HCT116 (cell line): ENCODE measurements at regions not wholly inside any gene's neighbourhood (a gene's known extent, or its start where the extent isn't known, plus 50 kb on each side); places are given as distances from the start of the nearest gene placed in this dataset.

Source experiments
- ATAC-seq: fragments of 200-7000 bp; cut with Tn5 transposase; 2 replicates; pipeline ENCODE4 v1.9.1; 2020; ENCODE audit warnings: mild to moderate bottlenecking, moderate library complexity
- BruUV-seq: library from RNA; stranded (reverse); fragments of 400-500 nt; replicated peaks from 2 replicates; lab custom pipeline; 2021; lab: Mats Ljungman, UMichigan
- CTCF ChIA-PET: fragments of 300-600 bp; sonication (Branson Sonifier 250); formaldehyde crosslinking; loops from one replicate; lab custom pipeline; 2021; ENCODE audit warnings: antibody characterized with exemption; lab: Charles Lee
- POLR2A ChIA-PET: fragments of 300-600, 350-600 bp; sonication (Branson Sonifier 250); formaldehyde crosslinking; loops from one replicate; lab custom pipeline; 2021; ENCODE audit warnings: antibody characterized with exemption; lab: Charles Lee
- RAD21 ChIA-PET, 2 experiments: fragments of 300-600 bp; sonication (Branson Sonifier 250); formaldehyde crosslinking; loops; one replicate each; lab custom pipeline; 2023; ENCODE audit warnings: low total read pairs in 2 of 2; ENCODE audit not compliant: uncharacterized antibody in 2 of 2, unreplicated experiment in 2 of 2, low non-redundant PET in 1 of 2; lab: Charles Lee
- DNase-seq: peaks from one replicate; pipeline ENCODE4 v3.0.0-alpha.2; 2010; ENCODE audit warnings: low read depth, low spot score
- H2AFZ ChIP-seq: fragments of 200-600 bp; shearing (Covaris generic), sonication (generic); 2 replicates; pipeline ENCODE4 v1.6.1; 2017; ENCODE audit warnings: low read depth, mixed run types, mixed read lengths, antibody characterized with exemption, low read length; ENCODE audit not compliant: poor library complexity, severe bottlenecking
- H3K27ac ChIP-seq: 2 replicates; pipeline ENCODE4 v1.5.1; 2012; ENCODE audit warnings: low read depth, low read length
- H3K27me3 ChIP-seq: fragments of 200-600 bp; sonication (generic); 2 replicates; pipeline ENCODE4 v1.6.1; 2016; ENCODE audit warnings: mixed run types, low read length, mixed read lengths; ENCODE audit not compliant: insufficient read depth
- H3K36me3 ChIP-seq, 2 experiments: fragments of 200-500 bp in 1 of 2; fragments of 200-600 bp in 1 of 2; sonication (Bioruptor generic) in 1 of 2; sonication (generic) in 1 of 2; 2 replicates each; pipeline versions ENCODE4 v1.5.1 to v1.6.1; 2014 to 2016; ENCODE audit warnings: low read length in 2 of 2, inconsistent platforms in 1 of 2, mixed read lengths in 1 of 2, mixed run types in 1 of 2; ENCODE audit not compliant: insufficient read depth in 2 of 2, control insufficient read depth in 1 of 2
- H3K4me1 ChIP-seq, 2 experiments: fragments of 200-600 bp in 1 of 2; sonication (generic) in 1 of 2; 2 replicates each; pipeline versions ENCODE4 v1.5.1 to v1.6.1; 2012 to 2017; ENCODE audit warnings: low read length in 2 of 2, inconsistent platforms in 1 of 2, mild to moderate bottlenecking in 1 of 2, mixed read lengths in 1 of 2, mixed run types in 1 of 2, moderate library complexity in 1 of 2; ENCODE audit not compliant: insufficient read depth in 2 of 2, control insufficient read depth in 1 of 2
- H3K4me2 ChIP-seq: fragments of 200-600 bp; sonication (generic); 2 replicates; pipeline ENCODE4 v1.6.1; 2017; ENCODE audit warnings: mixed run types, low read length, mixed read lengths
- H3K4me3 ChIP-seq, 2 experiments: fragments of 200-600 bp in 1 of 2; sonication (generic) in 1 of 2; replicated peaks in 1 of 2; 2 replicates each; pipeline ENCODE4 v1.5.1; 2011 to 2016; ENCODE audit warnings: low read length in 2 of 2, control low read depth in 1 of 2, low read depth in 1 of 2, mild to moderate bottlenecking in 1 of 2, mixed read lengths in 1 of 2, mixed run types in 1 of 2
- H3K79me2 ChIP-seq: fragments of 200-600 bp; sonication (generic); 2 replicates; pipeline ENCODE4 v1.6.1; 2017; ENCODE audit warnings: mild to moderate bottlenecking, mixed run types, low read length, moderate library complexity, mixed read lengths; ENCODE audit not compliant: insufficient read depth
- H3K9ac ChIP-seq: fragments of 200-600 bp; sonication (generic); 2 replicates; pipeline ENCODE4 v1.6.1; 2016; ENCODE audit warnings: low read length, mixed read lengths
- H3K9me2 ChIP-seq: fragments of 200-600 bp; sonication (generic), shearing (Covaris generic); 2 replicates; pipeline ENCODE4 v1.6.1; 2017; ENCODE audit warnings: mixed run types, mild to moderate bottlenecking, moderate library complexity; ENCODE audit not compliant: insufficient read depth
- H3K9me3 ChIP-seq, 2 experiments: fragments of 200-500 bp in 1 of 2; fragments of 200-600 bp in 1 of 2; sonication (Bioruptor generic) in 1 of 2; sonication (generic) in 1 of 2; 2 replicates each; pipeline ENCODE4 v1.6.1; 2014 to 2017; ENCODE audit warnings: low read length in 2 of 2, mixed read lengths in 2 of 2, inconsistent platforms in 1 of 2, low read depth in 1 of 2, mild to moderate bottlenecking in 1 of 2, mixed run types in 1 of 2, moderate library complexity in 1 of 2; ENCODE audit not compliant: control insufficient read depth in 1 of 2, insufficient read depth in 1 of 2
- H4K20me1 ChIP-seq: fragments of 200-600 bp; sonication (generic), shearing (Covaris generic); 2 replicates; pipeline ENCODE4 v1.6.1; 2017; ENCODE audit warnings: mixed run types, mild to moderate bottlenecking, moderate library complexity; ENCODE audit not compliant: insufficient read depth
- ATF3 ChIP-seq: IDR thresholded peaks from 2 replicates; pipeline ENCODE4 v1.6.1; 2012
- CEBPB ChIP-seq: IDR thresholded peaks from 2 replicates; pipeline ENCODE4 v1.6.1; 2012; ENCODE audit warnings: low read depth
- CTCF ChIP-seq, 3 experiments: fragments of 200-600 bp in 1 of 3; sonication (generic) in 1 of 3; IDR thresholded peaks in 2 of 3; conservative IDR thresholded peaks in 1 of 3; 2 replicates each; pipeline ENCODE4 v1.5.1; 2012 to 2017; ENCODE audit warnings: low read depth in 2 of 3, low read length in 2 of 3, antibody characterized with exemption in 1 of 3, borderline replicate concordance in 1 of 3, control low read depth in 1 of 3, mild to moderate bottlenecking in 1 of 3, mixed read lengths in 1 of 3, mixed run types in 1 of 3, moderate library complexity in 1 of 3; ENCODE audit not compliant: insufficient read depth in 1 of 3
- ELF1 ChIP-seq: IDR thresholded peaks from 2 replicates; pipeline ENCODE4 v1.6.1; 2012; ENCODE audit warnings: low read depth, borderline replicate concordance
- EZH2phosphoT487 ChIP-seq: fragments of 200-600 bp; IDR thresholded peaks from 2 replicates; pipeline ENCODE4 v1.6.1; 2018; ENCODE audit warnings: antibody characterized with exemption, borderline replicate concordance
- FOSL1 ChIP-seq: IDR thresholded peaks from 2 replicates; pipeline ENCODE4 v1.6.1; 2012; ENCODE audit warnings: low read depth
- POLR2A ChIP-seq: IDR thresholded peaks from 2 replicates; pipeline ENCODE4 v1.7.0; 2011; ENCODE audit warnings: borderline replicate concordance; ENCODE audit not compliant: insufficient read depth, insufficient read length; ENCODE audit errors: extremely low read depth
- SIN3A ChIP-seq: IDR thresholded peaks from 2 replicates; pipeline ENCODE4 v1.6.1; 2012; ENCODE audit warnings: low read depth
- SRF ChIP-seq: IDR thresholded peaks from 2 replicates; pipeline ENCODE4 v1.6.1; 2012; ENCODE audit warnings: low read depth
- YY1 ChIP-seq: IDR thresholded peaks from 2 replicates; pipeline ENCODE4 v1.6.1; 2011; ENCODE audit warnings: low read length, low read depth, moderate library complexity, mild to moderate bottlenecking; ENCODE audit not compliant: insufficient replicate concordance; ENCODE audit errors: extremely low read depth
- ZBTB33 ChIP-seq: IDR thresholded peaks from 2 replicates; pipeline ENCODE4 v1.6.1; 2011; ENCODE audit warnings: mild to moderate bottlenecking, low read length, moderate library complexity; ENCODE audit not compliant: insufficient replicate concordance; ENCODE audit errors: extremely low read depth
- ZFX ChIP-seq: fragments of 450-650 bp; IDR thresholded peaks from 2 replicates; pipeline ENCODE4 v1.6.1; 2017
- intact Hi-C: fragments of 100-400 bp; cut with micrococcal nuclease; formaldehyde crosslinking; loops from 2 replicates; pipeline ENCODE4 v1.10.0; 2022

- H3K27ac ChIP-seq, result no peak overlapping the region
- no peaks in the 10 kb centered on the region for H3K36me3 ChIP-seq
- no peak overlapping the region for H3K4me3 ChIP-seq
- no peaks in the 10 kb centered on the region for H3K9me2 ChIP-seq
- no peak for ATAC-seq
- no peaks in the 10 kb centered on the region for H3K79me2 ChIP-seq
- no peak for TF ChIP-seq CEBPB
- TF ChIP-seq CTCF (IDR thresholded peaks at IDR 0.05 in 2 of 3, conservative IDR thresholded peaks at IDR 0.05 in 1 of 3; ENCODE audit: borderline replicate concordance in 1 of 3, insufficient read depth in 1 of 3, low read depth in 2 of 3, low read length in 2 of 3), result no peak
- no peak for TF ChIP-seq SIN3A
- TF ChIP-seq ZFX, result no peak
- TF ChIP-seq POLR2A, result no peak
- no peak for TF ChIP-seq SRF
- no peak for TF ChIP-seq FOSL1
- TF ChIP-seq ELF1, result no peak
- TF ChIP-seq YY1, result no peak
- no peak for TF ChIP-seq ATF3
- TF ChIP-seq EZH2phosphoT487, result no peak
- TF ChIP-seq ZBTB33, result no peak
- TF ChIP-seq, all 23 proteins: peak for 0
- Histone ChIP-seq H3K9me3 (no peaks in the 10 kb centered on the region), H3K27me3 (no peaks in the 10 kb centered on the region), H3K4me2 (no peak overlapping the region), H3K4me1 (no peaks in the 10 kb centered on the region), H4K20me1 (no peaks in the 10 kb centered on the region), H3K9ac (no peak overlapping the region), H2AFZ (no peak overlapping the region)
- intact Hi-C loops, result no loop called here
- no peak for DNase-seq
- POLR2A ChIA-PET, result no interaction called here
- CTCF ChIA-PET, result no interaction called here
- RAD21 ChIA-PET, result no interaction called here
- no TSS peak for BruUV-seq
Observed at GRCh38 chr6:120545353-120545752, 788.9 kb downstream of the TBC1D32 start.
